ENCODE measurements at regions not wholly inside any gene's neighbourhood (a gene's known extent, or its start where the extent isn't known, plus 50 kb on each side); places are given as distances from the start of the nearest gene placed in this dataset.

- no peak for TF ChIP-seq CTCF (IDR thresholded peaks at IDR 0.05)
- TF ChIP-seq POLR2AphosphoS5 (IDR thresholded peaks at IDR 0.05): no peak
These were observed 1153.0 kb upstream of the TMEM132C start for GRCh38 chr12:127113945-127114344.

All from prostate gland (tissue), 2 donors.